Natural killer cell (primary cell): ENCODE measurements at regions not wholly inside any gene's neighbourhood (a gene's known extent, or its start where the extent isn't known, plus 50 kb on each side); places are given as distances from the start of the nearest gene placed in this dataset.

ENCODE experiments used
- ATAC-seq, 3 donors: fragments of 150-1000 bp in 2 of 3; fragments of 200-7000 bp in 1 of 3; cut with Tn5 transposase; 1 replicate in 1 of 3; 2 replicates in 2 of 3; pipeline ENCODE4 v1.10.0; 2021; ENCODE audit warnings: mild to moderate bottlenecking in 2 of 3, moderate library complexity in 2 of 3
- DNase-seq, 2 donors: peaks; one replicate each; pipeline versions ENCODE4 v3.0.0 to v3.0.0-alpha.2; 2013 to 2021; ENCODE audit warnings: mixed read lengths in 1 of 2
- H3K27ac ChIP-seq: one replicate; pipeline ENCODE4 v1.5.1; 2013; ENCODE audit warnings: mild to moderate bottlenecking, low read length
- H3K27me3 ChIP-seq: one replicate; pipeline ENCODE4 v1.6.1; 2013; ENCODE audit warnings: low read length; ENCODE audit not compliant: control insufficient read depth, insufficient read depth
- H3K36me3 ChIP-seq: one replicate; pipeline ENCODE4 v1.6.1; 2013; ENCODE audit warnings: low read length; ENCODE audit not compliant: control insufficient read depth, insufficient read depth
- H3K4me1 ChIP-seq: one replicate; pipeline ENCODE4 v1.6.1; 2013; ENCODE audit warnings: low read length; ENCODE audit not compliant: control insufficient read depth, insufficient read depth
- H3K4me3 ChIP-seq: one replicate; pipeline ENCODE4 v1.5.1; 2013; ENCODE audit warnings: low read length
- H3K9me3 ChIP-seq: one replicate; pipeline ENCODE4 v1.6.1; 2013; ENCODE audit warnings: low read length; ENCODE audit not compliant: control insufficient read depth, insufficient read depth
- H3K27ac Mint-ChIP-seq, 2 donors: one replicate each; pipeline ENCODE4 v1.8.0; 2022; ENCODE audit warnings: mild to moderate bottlenecking in 2 of 2, mixed read lengths in 2 of 2, moderate library complexity in 1 of 2
- H3K27me3 Mint-ChIP-seq, 2 donors: one replicate each; pipeline ENCODE4 v1.8.0; 2022; ENCODE audit warnings: low read depth in 2 of 2, mixed read lengths in 2 of 2
- H3K36me3 Mint-ChIP-seq: one replicate; pipeline ENCODE4 v1.8.0; 2022; ENCODE audit warnings: mixed read lengths
- H3K4me1 Mint-ChIP-seq, 2 donors: one replicate each; pipeline ENCODE4 v1.8.0; 2022; ENCODE audit warnings: mixed read lengths in 2 of 2
- H3K4me3 Mint-ChIP-seq: one replicate; pipeline ENCODE4 v1.8.0; 2022; ENCODE audit warnings: mild to moderate bottlenecking, moderate library complexity, mixed read lengths
- H3K9me3 Mint-ChIP-seq, 2 donors: one replicate each; pipeline ENCODE4 v1.8.0; 2022; ENCODE audit warnings: mixed read lengths in 2 of 2
- CTCF ChIP-seq: fragments of 200-600 bp; IDR thresholded peaks from one replicate; pipeline ENCODE4 v1.8.0; 2022; ENCODE audit warnings: antibody characterized with exemption
- WGBS: methylation state at CpG from one replicate; pipeline ENCODE4 v1.1.7; 2013; ENCODE audit warnings: missing lambda C conversion rate; ENCODE audit not compliant: insufficient coverage; 5-methylcytosine and 5-hydroxymethylcytosine counted together
- intact Hi-C: fragments of 100-400 bp; cut with micrococcal nuclease; formaldehyde crosslinking; loops from one replicate; pipeline ENCODE4 v1.14.2; 2022

DNA sequence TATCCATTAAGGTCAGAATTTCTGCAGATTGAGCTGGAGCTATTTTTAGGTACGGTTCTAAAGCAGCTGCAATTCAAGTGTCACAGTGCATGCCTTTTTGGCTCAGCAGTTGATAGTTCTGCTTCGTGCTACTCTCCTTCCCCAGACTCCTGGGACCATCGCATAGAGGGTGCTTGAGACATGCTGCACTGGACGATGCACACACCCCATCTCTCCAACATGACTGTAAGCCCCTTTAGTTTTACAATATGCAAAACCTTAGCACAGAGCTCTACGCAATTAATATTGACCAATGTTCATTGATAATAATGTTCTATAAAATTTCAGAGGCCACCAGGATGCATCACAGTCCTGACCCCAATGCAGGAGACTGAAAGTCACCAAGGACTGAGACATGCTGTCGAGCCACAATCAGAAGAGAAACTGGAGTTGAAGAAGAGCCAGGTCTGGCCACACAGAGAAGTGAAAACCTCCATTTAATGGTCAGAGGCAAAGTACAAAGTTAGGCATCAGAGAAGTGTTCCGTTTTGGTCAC is 120.9 kb upstream of the ZC3H12C start:
- intact Hi-C loops: no loop called here
- peaks cover 8 to 15% of the 10 kb centered on the region in 2 donors for H3K27me3 Mint-ChIP-seq
- Histone ChIP-seq H3K36me3 (no peaks in the 10 kb centered on the region), H3K27ac (no peak overlapping the region), H3K4me3 (no peak overlapping the region), H3K4me1 (peaks cover 13% of the 10 kb centered on the region), H3K9me3 (no peaks in the 10 kb centered on the region), H3K27me3 (no peaks in the 10 kb centered on the region)
- no peaks in the 10 kb centered on the region for H3K36me3 Mint-ChIP-seq
- no peak overlapping the region for H3K4me3 Mint-ChIP-seq
- DNase-seq (no peak), ATAC-seq (no peak)
- no peak overlapping the region for H3K27ac Mint-ChIP-seq
- peaks cover 0 to 4% of the 10 kb centered on the region in 2 donors for H3K9me3 Mint-ChIP-seq
- peaks cover 0 to 16% of the 10 kb centered on the region in 2 donors for H3K4me1 Mint-ChIP-seq
- TF ChIP-seq CTCF: no peak
- WGBS: 47% methylated on average over 7 of the region's 7 CpGs

GRCh38 chr11:109972939-109973338 is 120.3 kb upstream of the ZC3H12C start:
- DNase-seq: no peak
- no peak overlapping the region for H3K27ac Mint-ChIP-seq
- Histone ChIP-seq H3K36me3 (no peaks in the 10 kb centered on the region), H3K27me3 (no peaks in the 10 kb centered on the region), H3K4me3 (no peak overlapping the region), H3K4me1 (peaks cover 13% of the 10 kb centered on the region), H3K9me3 (no peaks in the 10 kb centered on the region), H3K27ac (no peak overlapping the region)
- intact Hi-C loops: no loop called here
- no peaks in the 10 kb centered on the region for H3K36me3 Mint-ChIP-seq
- H3K4me3 Mint-ChIP-seq: no peak overlapping the region
- no peak for ATAC-seq
- H3K27me3 Mint-ChIP-seq: peaks cover 8 to 15% of the 10 kb centered on the region in 2 donors
- TF ChIP-seq CTCF: no peak
- peaks cover 0 to 16% of the 10 kb centered on the region in 2 donors for H3K4me1 Mint-ChIP-seq
- peaks cover 0 to 4% of the 10 kb centered on the region in 2 donors for H3K9me3 Mint-ChIP-seq

DNA sequence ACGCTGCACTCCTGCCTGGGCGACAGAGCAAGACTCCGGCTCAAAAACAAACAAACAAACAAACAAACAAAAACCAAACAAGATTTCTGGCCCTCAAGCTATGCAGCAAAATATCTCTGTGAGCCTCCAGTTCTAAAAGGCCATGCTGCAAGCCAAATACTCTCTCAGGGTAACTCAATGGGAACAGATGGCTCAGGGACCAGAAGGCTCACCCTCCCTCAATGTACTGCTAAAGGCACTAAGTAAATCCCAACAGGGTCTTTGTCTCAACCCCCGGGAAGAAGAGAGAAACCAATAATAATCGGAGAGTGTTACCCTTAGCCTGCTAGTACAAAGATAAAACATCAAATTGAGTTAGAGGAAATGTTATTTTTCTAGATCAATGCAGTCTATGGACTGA is 119.7 kb upstream of the ZC3H12C start:
- Mint-ChIP-seq H3K36me3 (no peaks in the 10 kb centered on the region), H3K4me1 (peaks cover 0 to 16% of the 10 kb centered on the region in 2 donors), H3K4me3 (no peak overlapping the region), H3K27me3 (peaks cover 8 to 15% of the 10 kb centered on the region in 2 donors), H3K27ac (no peak overlapping the region), H3K9me3 (peaks cover 0 to 4% of the 10 kb centered on the region in 2 donors)
- no peaks in the 10 kb centered on the region for H3K9me3 ChIP-seq
- no peaks in the 10 kb centered on the region for H3K27me3 ChIP-seq
- 96% methylated on average over 4 of the region's 5 CpGs for WGBS
- no peak for TF ChIP-seq CTCF
- no peaks in the 10 kb centered on the region for H3K36me3 ChIP-seq
- no peak overlapping the region for H3K4me3 ChIP-seq
- ATAC-seq (no peak), DNase-seq (no peak)
- H3K27ac ChIP-seq: no peak overlapping the region
- peaks cover 13% of the 10 kb centered on the region for H3K4me1 ChIP-seq
- intact Hi-C loops: no loop called here

DNA sequence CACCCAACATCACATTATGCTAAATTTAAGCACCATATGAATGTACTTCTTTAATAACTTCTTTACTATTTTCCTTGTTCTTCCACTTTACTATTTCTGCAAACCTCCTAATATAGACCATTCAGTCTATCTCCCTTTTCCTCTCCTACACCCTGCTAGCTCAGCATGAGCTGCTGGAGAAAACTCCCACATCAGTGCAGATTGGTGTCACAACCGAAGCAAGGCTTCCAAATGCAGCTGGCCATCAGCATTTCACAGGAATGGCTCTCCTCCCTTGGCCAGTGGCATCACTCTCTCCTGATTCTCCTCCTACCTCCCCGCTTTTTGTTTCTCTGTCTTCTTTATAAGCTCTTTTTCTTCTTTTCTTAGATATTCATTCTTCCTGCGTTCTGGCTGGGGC is 118.7 kb upstream of the ZC3H12C start:
- no peaks in the 10 kb centered on the region for H3K9me3 ChIP-seq
- peaks cover 8 to 15% of the 10 kb centered on the region in 2 donors for H3K27me3 Mint-ChIP-seq
- no peak overlapping the region for H3K4me3 ChIP-seq
- intact Hi-C loops: no loop called here
- no peaks in the 10 kb centered on the region for H3K36me3 Mint-ChIP-seq
- H3K27me3 ChIP-seq: no peaks in the 10 kb centered on the region
- no peak for TF ChIP-seq CTCF
- no peak overlapping the region for H3K27ac Mint-ChIP-seq
- no peak overlapping the region for H3K4me3 Mint-ChIP-seq
- WGBS: 92% methylated on average over 3 of the region's 3 CpGs
- peaks cover 0 to 16% of the 10 kb centered on the region in 2 donors for H3K4me1 Mint-ChIP-seq
- H3K36me3 ChIP-seq: no peaks in the 10 kb centered on the region
- H3K27ac ChIP-seq: no peak overlapping the region
- no peak for ATAC-seq
- no peak for DNase-seq
- peaks cover 13% of the 10 kb centered on the region for H3K4me1 ChIP-seq
- H3K9me3 Mint-ChIP-seq: peaks cover 0 to 4% of the 10 kb centered on the region in 2 donors
